ENCODE measurements at regions not wholly inside any gene's neighbourhood (a gene's known extent, or its start where the extent isn't known, plus 50 kb on each side); places are given as distances from the start of the nearest gene placed in this dataset.

GRCh38 chr9:30575691-30576090, 1808.8 kb upstream of the ACO1 start:
- TF ChIP-seq CTCF (IDR thresholded peaks at IDR 0.05; ENCODE audit: low read depth, low read length, poor library complexity, severe bottlenecking) (no peak), EZH2phosphoT487 (IDR thresholded peaks at IDR 0.05; ENCODE audit: borderline replicate concordance, low read length) (no peak)
- H3K27me3 ChIP-seq (ENCODE audit: control insufficient read depth, low read length), result no peaks in the 10 kb centered on the region

DNA sequence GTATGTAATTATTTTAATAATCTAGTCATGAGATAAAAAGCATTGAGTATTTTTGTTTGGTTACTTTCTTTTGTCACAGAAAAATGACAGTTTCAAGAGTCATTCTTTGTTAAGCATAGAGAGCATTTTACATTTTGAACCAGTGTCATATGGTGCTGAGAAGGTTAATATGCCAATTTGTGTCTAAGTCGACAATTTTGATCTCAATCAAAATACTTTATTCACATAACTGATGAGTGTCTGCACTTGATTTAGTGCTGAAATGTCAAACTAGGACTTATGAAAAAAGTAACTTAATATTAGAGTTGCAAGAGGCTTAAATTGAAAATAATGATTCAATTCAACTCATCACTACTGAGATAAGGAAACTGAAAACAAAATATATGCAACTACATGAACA, 1804.6 kb upstream of the ACO1 start:
- Histone ChIP-seq H3K9me2 (replicated peaks; ENCODE audit: control insufficient read depth, low read length) (no peaks in the 10 kb centered on the region), H3K27me3 (ENCODE audit: control insufficient read depth, low read length) (no peaks in the 10 kb centered on the region), H3K27ac (ENCODE audit: low read depth, low read length) (no peak overlapping the region), H3K4me1 (ENCODE audit: control insufficient read depth, low read length) (no peaks in the 10 kb centered on the region), H3K36me3 (ENCODE audit: control insufficient read depth, low read length) (no peaks in the 10 kb centered on the region), H3K9me3 (ENCODE audit: control insufficient read depth, insufficient read depth, low read length) (peaks cover under 1% of the 10 kb centered on the region; the same call in 1 of the 2 replicates), H3K4me2 (ENCODE audit: low read length) (no peak overlapping the region), H3K4me3 (ENCODE audit: low read length) (no peak overlapping the region), H4K20me1 (ENCODE audit: control insufficient read depth, insufficient read depth, low read depth, low read length) (no peaks in the 10 kb centered on the region), H3K79me2 (ENCODE audit: control insufficient read depth, low read length) (no peaks in the 10 kb centered on the region), H3F3A (ENCODE audit: control insufficient read depth, insufficient read depth) (no peaks in the 10 kb centered on the region)
- no peak for TF ChIP-seq CTCF (IDR thresholded peaks at IDR 0.05; ENCODE audit: low read depth, low read length, poor library complexity, severe bottlenecking)
- TF ChIP-seq EZH2phosphoT487 (IDR thresholded peaks at IDR 0.05; ENCODE audit: borderline replicate concordance, low read length), result no peak

More at GRCh38 chr9:30575691-30576090, 1808.8 kb upstream of the ACO1 start:
- Histone ChIP-seq H3K9me2 (replicated peaks; ENCODE audit: control insufficient read depth, low read length) (no peaks in the 10 kb centered on the region), H4K20me1 (ENCODE audit: control insufficient read depth, insufficient read depth, low read depth, low read length) (no peaks in the 10 kb centered on the region), H3K4me1 (ENCODE audit: control insufficient read depth, low read length) (no peaks in the 10 kb centered on the region), H3K27ac (ENCODE audit: low read depth, low read length) (no peak overlapping the region), H3K36me3 (ENCODE audit: control insufficient read depth, low read length) (no peaks in the 10 kb centered on the region), H3F3A (ENCODE audit: control insufficient read depth, insufficient read depth) (no peaks in the 10 kb centered on the region), H3K9me3 (ENCODE audit: control insufficient read depth, insufficient read depth, low read length) (peaks cover 6% of the 10 kb centered on the region; the same call in 1 of the 2 replicates), H3K79me2 (ENCODE audit: control insufficient read depth, low read length) (no peaks in the 10 kb centered on the region), H3K4me2 (ENCODE audit: low read length) (no peak overlapping the region), H3K4me3 (ENCODE audit: low read length) (no peak overlapping the region)

DNA sequence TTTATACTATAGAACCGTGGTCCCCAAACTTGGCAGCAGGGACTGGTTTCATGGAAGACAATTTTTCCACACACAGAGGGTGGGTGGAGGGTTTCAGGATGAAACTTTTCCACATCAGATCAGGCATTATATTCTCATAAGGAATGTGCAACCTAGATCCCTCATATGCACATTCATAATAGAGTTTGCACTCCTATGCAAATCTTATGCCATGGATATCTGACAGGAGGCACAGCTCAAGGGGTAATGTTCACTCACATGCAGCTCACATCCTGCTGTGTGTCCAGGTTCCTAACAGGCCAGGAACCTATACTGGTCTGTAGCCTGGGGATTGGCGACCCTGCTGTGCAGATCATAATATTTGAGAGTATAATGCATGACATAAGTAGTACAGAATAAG, 1802.2 kb upstream of the ACO1 start:
- H3K4me3 ChIP-seq (ENCODE audit: low read length), result no peak overlapping the region
- H3K79me2 ChIP-seq (ENCODE audit: control insufficient read depth, low read length), result no peaks in the 10 kb centered on the region
- no peaks in the 10 kb centered on the region for H3K4me1 ChIP-seq (ENCODE audit: control insufficient read depth, low read length)
- H3K36me3 ChIP-seq (ENCODE audit: control insufficient read depth, low read length), result no peaks in the 10 kb centered on the region
- H3F3A ChIP-seq (ENCODE audit: control insufficient read depth, insufficient read depth), result no peaks in the 10 kb centered on the region
- no peaks in the 10 kb centered on the region for H4K20me1 ChIP-seq (ENCODE audit: control insufficient read depth, insufficient read depth, low read depth, low read length)
- H3K27me3 ChIP-seq (ENCODE audit: control insufficient read depth, low read length), result no peaks in the 10 kb centered on the region
- H3K9me2 ChIP-seq (replicated peaks; ENCODE audit: control insufficient read depth, low read length), result no peaks in the 10 kb centered on the region
- TF ChIP-seq EZH2phosphoT487 (IDR thresholded peaks at IDR 0.05; ENCODE audit: borderline replicate concordance, low read length), result no peak
- TF ChIP-seq CTCF (IDR thresholded peaks at IDR 0.05; ENCODE audit: low read depth, low read length, poor library complexity, severe bottlenecking), result no peak
- H3K4me2 ChIP-seq (ENCODE audit: low read length), result no peak overlapping the region
- no peak overlapping the region for H3K27ac ChIP-seq (ENCODE audit: low read depth, low read length)
- H3K9me3 ChIP-seq (ENCODE audit: control insufficient read depth, insufficient read depth, low read length), result no peaks in the 10 kb centered on the region

All from DOHH2 (cell line).